22Rv1 (cell line): ENCODE measurements at regions not wholly inside any gene's neighbourhood (a gene's known extent, or its start where the extent isn't known, plus 50 kb on each side); places are given as distances from the start of the nearest gene placed in this dataset.

ENCODE experiments used
- H3K27ac ChIP-seq: fragments of 450-650 bp; 2 replicates; pipeline ENCODE4 v1.5.1; 2017
- CTCF ChIP-seq: fragments of 450-650 bp; IDR thresholded peaks from 2 replicates; pipeline ENCODE4 v1.5.1; 2017; ENCODE audit warnings: mild to moderate bottlenecking
- ZFX ChIP-seq: fragments of 450-650 bp; IDR thresholded peaks from 2 replicates; pipeline ENCODE4 v1.6.1; 2017; ENCODE audit warnings: antibody characterized with exemption, borderline replicate concordance

- TF ChIP-seq CTCF: no peak
- no peak for TF ChIP-seq ZFX
- peak overlapping the region; percentile 57 for H3K27ac ChIP-seq
Observed at GRCh38 chr1:96865731-96866685, 144.4 kb downstream of the PTBP2 start.

- H3K27ac ChIP-seq: no peak overlapping the region
- TF ChIP-seq CTCF (peak; percentile 41), ZFX (no peak)
Observed at GRCh38 chr1:96872757-96873156, 151.2 kb downstream of the PTBP2 start.

- no peak overlapping the region for H3K27ac ChIP-seq
- TF ChIP-seq CTCF (no peak), ZFX (no peak)
Observed at GRCh38 chr1:96878640-96879039, 157.1 kb downstream of the PTBP2 start.

GRCh38 chr1:96880626-96881025 is 159.0 kb downstream of the PTBP2 start:
- no peak overlapping the region for H3K27ac ChIP-seq
- no peak for TF ChIP-seq CTCF
- TF ChIP-seq ZFX: no peak

GRCh38 chr1:96882096-96882495 is 160.5 kb downstream of the PTBP2 start:
- no peak overlapping the region for H3K27ac ChIP-seq
- TF ChIP-seq ZFX (no peak), CTCF (no peak)

- TF ChIP-seq CTCF: no peak
- no peak for TF ChIP-seq ZFX
- no peak overlapping the region for H3K27ac ChIP-seq
Observed at GRCh38 chr1:96886474-96886873, 164.9 kb downstream of the PTBP2 start.

- H3K27ac ChIP-seq: no peak overlapping the region
- TF ChIP-seq ZFX (no peak), CTCF (no peak)
Observed at GRCh38 chr1:96887501-96887900, 165.9 kb downstream of the PTBP2 start.
